Renal cortex interstitium (tissue), 11 donors: ENCODE measurements at regions not wholly inside any gene's neighbourhood (a gene's known extent, or its start where the extent isn't known, plus 50 kb on each side); places are given as distances from the start of the nearest gene placed in this dataset.
"Not testable (repeated sequence)": the region's sequence is repeated elsewhere in the genome, so short reads cannot be mapped to it uniquely, and the experiment has no call there.

ENCODE experiments used
- DNase-seq, 11 donors: peaks; one replicate each; pipeline ENCODE4 v3.0.0-alpha.2; 2013; ENCODE audit warnings: low read depth in 9 of 11, low spot score in 4 of 11; ENCODE audit errors: extremely low read depth in 1 of 11

- DNase-seq, result peak in 6 of 11 donors; percentile 3 to 14 (median 6)
Measured at GRCh38 chrX:8033175-8033574, 106.0 kb upstream of the PNPLA4 start.

GRCh38 chrX:8030361-8030760, 103.1 kb upstream of the PNPLA4 start:
- no peak for DNase-seq

GRCh38 chrX:8027827-8028226, 100.6 kb upstream of the PNPLA4 start:
- no peak for DNase-seq

GRCh38 chrX:8025705-8026104, 98.5 kb upstream of the PNPLA4 start:
- no peak for DNase-seq

- DNase-seq, result no peak
Measured at GRCh38 chrX:8018934-8019333, 91.7 kb upstream of the PNPLA4 start.

GRCh38 chrX:8010105-8010504, 82.9 kb upstream of the PNPLA4 start:
- no peak for DNase-seq

GRCh38 chrX:8005678-8006347, 78.6 kb upstream of the PNPLA4 start:
- DNase-seq, result no peak

GRCh38 chrX:8003147-8003883, 76.1 kb upstream of the PNPLA4 start:
- no peak for DNase-seq

GRCh38 chrX:7996851-7997250, 69.6 kb upstream of the PNPLA4 start:
- no peak for DNase-seq

GRCh38 chrX:7996414-7996813, 69.2 kb upstream of the PNPLA4 start:
- DNase-seq, result peak in 7 of 11 donors; percentile 5 to 38 (median 11)

- DNase-seq, result no peak
Measured at GRCh38 chrX:7993873-7994272, 66.7 kb upstream of the PNPLA4 start.

- DNase-seq, result not testable (repeated sequence)
Measured at GRCh38 chrX:7988013-7988759, 61.0 kb upstream of the PNPLA4 start.

GRCh38 chrX:7987160-7988012, 60.2 kb upstream of the PNPLA4 start:
- DNase-seq, result peak in 5 of 11 donors; percentile 1 to 14 (median 6)

- not testable (repeated sequence) for DNase-seq
Measured at GRCh38 chrX:7986738-7987137, 59.5 kb upstream of the PNPLA4 start.

- DNase-seq, result no peak
Measured at GRCh38 chrX:7985568-7985967, 58.4 kb upstream of the PNPLA4 start.

GRCh38 chrX:7983581-7983980, 56.4 kb upstream of the PNPLA4 start:
- no peak for DNase-seq
